ENCODE measurements at regions not wholly inside any gene's neighbourhood (a gene's known extent, or its start where the extent isn't known, plus 50 kb on each side); places are given as distances from the start of the nearest gene placed in this dataset.

DNA sequence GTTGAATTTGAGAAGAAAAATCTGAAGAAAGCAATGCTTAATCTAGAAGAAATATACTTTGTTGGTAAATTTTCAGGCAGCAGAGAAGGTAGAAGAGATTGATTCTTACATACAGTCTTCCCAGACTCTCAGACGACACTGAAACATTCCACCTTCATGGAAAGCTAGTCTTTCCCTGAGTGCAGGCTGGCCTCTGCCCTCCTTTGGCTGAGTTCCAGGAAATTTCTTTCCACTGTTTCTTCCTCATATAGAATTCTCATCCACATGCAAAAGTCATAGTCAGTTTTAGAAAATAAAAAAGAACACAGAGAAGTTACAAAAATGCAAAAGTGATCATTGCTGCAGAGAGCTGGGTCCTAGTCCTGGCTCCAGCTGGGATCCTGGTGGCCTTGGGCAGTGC lies 142.5 kb upstream of the PRR23C start:
- TF ChIP-seq, protein P1, sequence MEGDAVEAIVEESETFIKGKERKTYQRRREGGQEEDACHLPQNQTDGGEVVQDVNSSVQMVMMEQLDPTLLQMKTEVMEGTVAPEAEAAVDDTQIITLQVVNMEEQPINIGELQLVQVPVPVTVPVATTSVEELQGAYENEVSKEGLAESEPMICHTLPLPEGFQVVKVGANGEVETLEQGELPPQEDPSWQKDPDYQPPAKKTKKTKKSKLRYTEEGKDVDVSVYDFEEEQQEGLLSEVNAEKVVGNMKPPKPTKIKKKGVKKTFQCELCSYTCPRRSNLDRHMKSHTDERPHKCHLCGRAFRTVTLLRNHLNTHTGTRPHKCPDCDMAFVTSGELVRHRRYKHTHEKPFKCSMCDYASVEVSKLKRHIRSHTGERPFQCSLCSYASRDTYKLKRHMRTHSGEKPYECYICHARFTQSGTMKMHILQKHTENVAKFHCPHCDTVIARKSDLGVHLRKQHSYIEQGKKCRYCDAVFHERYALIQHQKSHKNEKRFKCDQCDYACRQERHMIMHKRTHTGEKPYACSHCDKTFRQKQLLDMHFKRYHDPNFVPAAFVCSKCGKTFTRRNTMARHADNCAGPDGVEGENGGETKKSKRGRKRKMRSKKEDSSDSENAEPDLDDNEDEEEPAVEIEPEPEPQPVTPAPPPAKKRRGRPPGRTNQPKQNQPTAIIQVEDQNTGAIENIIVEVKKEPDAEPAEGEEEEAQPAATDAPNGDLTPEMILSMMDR (conservative IDR thresholded peaks at IDR 0.05; ENCODE audit: low read length), result no peak
- TF ChIP-seq EZH2phosphoT487 (IDR thresholded peaks at IDR 0.05; ENCODE audit: borderline replicate concordance, low read depth, low read length), result no peak
